Tibial artery (tissue), 4 donors: ENCODE measurements at regions not wholly inside any gene's neighbourhood (a gene's known extent, or its start where the extent isn't known, plus 50 kb on each side); places are given as distances from the start of the nearest gene placed in this dataset.

ENCODE experiments used
- DNase-seq, 2 donors: peaks; one replicate each; pipeline ENCODE4 v3.0.0-alpha.2; 2019
- H3K27ac ChIP-seq, 2 donors: fragments of 200-600 bp; sonication (generic) in 1 of 2; 1 replicate in 1 of 2; 2 replicates in 1 of 2; pipeline ENCODE4 v1.5.1; 2018 to 2019; ENCODE audit warnings: mild to moderate bottlenecking in 1 of 2
- H3K27me3 ChIP-seq, 2 donors: fragments of 200-600 bp; sonication (generic) in 1 of 2; one replicate each; pipeline versions ENCODE4 v1.5.1 to v1.6.0; 2016 to 2019
- H3K36me3 ChIP-seq, 3 donors: fragments of 200-600 bp; sonication (generic) in 2 of 3; one replicate each; pipeline ENCODE4 v1.5.1; 2016 to 2019; ENCODE audit warnings: mild to moderate bottlenecking in 2 of 3
- H3K4me1 ChIP-seq, 4 donors: fragments of 200-600 bp; sonication (generic) in 2 of 4; 1 replicate in 3 of 4; 2 replicates in 1 of 4; pipeline ENCODE4 v1.5.1; 2016 to 2019
- H3K4me3 ChIP-seq, 2 donors: fragments of 200-600 bp; sonication (generic) in 1 of 2; 1 replicate in 1 of 2; 2 replicates in 1 of 2; pipeline ENCODE4 v1.5.1; 2018 to 2019; ENCODE audit warnings: mild to moderate bottlenecking in 2 of 2
- H3K9me3 ChIP-seq, 3 donors: fragments of 200-600 bp; sonication (generic) in 1 of 3; one replicate each; pipeline ENCODE4 v1.5.1; 2016 to 2019
- intact Hi-C: fragments of 100-400 bp; cut with DNase I; formaldehyde crosslinking; loops from one replicate; pipeline ENCODE4 v1.15.0; 2023; ENCODE audit warnings: low total_unique reads
- TF ChIP-seq, protein P1 (sequence below), 2 experiments: fragments of 200-600 bp in 1 of 2; fragments of 450-650 bp in 1 of 2; IDR thresholded peaks; one replicate each; pipeline ENCODE4 v1.5.1; 2017 to 2019; ENCODE audit warnings: antibody characterized with exemption in 2 of 2, mild to moderate bottlenecking in 1 of 2, moderate library complexity in 1 of 2

- no peaks in the 10 kb centered on the region for H3K9me3 ChIP-seq
- no peak overlapping the region for H3K27ac ChIP-seq
- no peak for DNase-seq
- H3K4me3 ChIP-seq, result no peak overlapping the region
- TF ChIP-seq, protein P1, sequence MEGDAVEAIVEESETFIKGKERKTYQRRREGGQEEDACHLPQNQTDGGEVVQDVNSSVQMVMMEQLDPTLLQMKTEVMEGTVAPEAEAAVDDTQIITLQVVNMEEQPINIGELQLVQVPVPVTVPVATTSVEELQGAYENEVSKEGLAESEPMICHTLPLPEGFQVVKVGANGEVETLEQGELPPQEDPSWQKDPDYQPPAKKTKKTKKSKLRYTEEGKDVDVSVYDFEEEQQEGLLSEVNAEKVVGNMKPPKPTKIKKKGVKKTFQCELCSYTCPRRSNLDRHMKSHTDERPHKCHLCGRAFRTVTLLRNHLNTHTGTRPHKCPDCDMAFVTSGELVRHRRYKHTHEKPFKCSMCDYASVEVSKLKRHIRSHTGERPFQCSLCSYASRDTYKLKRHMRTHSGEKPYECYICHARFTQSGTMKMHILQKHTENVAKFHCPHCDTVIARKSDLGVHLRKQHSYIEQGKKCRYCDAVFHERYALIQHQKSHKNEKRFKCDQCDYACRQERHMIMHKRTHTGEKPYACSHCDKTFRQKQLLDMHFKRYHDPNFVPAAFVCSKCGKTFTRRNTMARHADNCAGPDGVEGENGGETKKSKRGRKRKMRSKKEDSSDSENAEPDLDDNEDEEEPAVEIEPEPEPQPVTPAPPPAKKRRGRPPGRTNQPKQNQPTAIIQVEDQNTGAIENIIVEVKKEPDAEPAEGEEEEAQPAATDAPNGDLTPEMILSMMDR (IDR thresholded peaks at IDR 0.05), result no peak
- H3K36me3 ChIP-seq, result no peaks in the 10 kb centered on the region
- H3K27me3 ChIP-seq, result no peaks in the 10 kb centered on the region
- intact Hi-C loops, result no loop called here
- no peaks in the 10 kb centered on the region for H3K4me1 ChIP-seq
Measured at GRCh38 chr3:135864060-135864459, 101.5 kb upstream of the PPP2R3A start.

- TF ChIP-seq, protein P1 (IDR thresholded peaks at IDR 0.05), result no peak
- Histone ChIP-seq H3K4me1 (no peaks in the 10 kb centered on the region), H3K36me3 (no peaks in the 10 kb centered on the region), H3K27me3 (no peaks in the 10 kb centered on the region), H3K27ac (no peak overlapping the region), H3K9me3 (no peaks in the 10 kb centered on the region), H3K4me3 (no peak overlapping the region)
- intact Hi-C loops, result no loop called here
- no peak for DNase-seq
Measured at GRCh38 chr3:135865085-135865484, 100.4 kb upstream of the PPP2R3A start.

GRCh38 chr3:135865553-135865952, 100.0 kb upstream of the PPP2R3A start:
- intact Hi-C loops, result no loop called here
- H3K4me3 ChIP-seq, result no peak overlapping the region
- H3K36me3 ChIP-seq, result no peaks in the 10 kb centered on the region
- TF ChIP-seq, protein P1 (IDR thresholded peaks at IDR 0.05), result no peak
- no peaks in the 10 kb centered on the region for H3K4me1 ChIP-seq
- no peaks in the 10 kb centered on the region for H3K9me3 ChIP-seq
- H3K27me3 ChIP-seq, result no peaks in the 10 kb centered on the region
- DNase-seq, result no peak
- no peak overlapping the region for H3K27ac ChIP-seq

DNA sequence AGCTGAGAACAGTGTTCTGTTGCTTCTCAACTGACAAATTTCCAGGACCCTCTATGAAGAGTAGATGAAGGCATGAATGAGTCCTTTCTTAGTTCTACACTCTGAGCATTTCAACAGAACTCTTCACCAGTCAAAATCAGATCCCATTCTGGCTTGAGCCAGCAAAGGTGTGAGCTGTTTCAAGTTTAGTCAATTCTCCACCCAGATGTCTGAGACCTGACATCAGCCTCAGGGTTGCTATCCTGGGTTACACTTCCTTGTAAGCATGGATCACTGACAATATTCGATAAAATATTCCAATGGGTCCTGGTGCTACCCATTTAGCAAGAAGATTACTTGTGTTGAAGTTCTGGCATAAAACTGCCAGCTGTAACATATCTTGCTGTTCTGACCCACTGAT, 97.6 kb upstream of the PPP2R3A start:
- H3K9me3 ChIP-seq, result no peaks in the 10 kb centered on the region
- H3K36me3 ChIP-seq, result no peaks in the 10 kb centered on the region
- TF ChIP-seq, protein P1 (IDR thresholded peaks at IDR 0.05), result no peak
- H3K27me3 ChIP-seq, result no peaks in the 10 kb centered on the region
- no peak for DNase-seq
- no peak overlapping the region for H3K4me3 ChIP-seq
- no peaks in the 10 kb centered on the region for H3K4me1 ChIP-seq
- no peak overlapping the region for H3K27ac ChIP-seq
- intact Hi-C loops, result no loop called here

DNA sequence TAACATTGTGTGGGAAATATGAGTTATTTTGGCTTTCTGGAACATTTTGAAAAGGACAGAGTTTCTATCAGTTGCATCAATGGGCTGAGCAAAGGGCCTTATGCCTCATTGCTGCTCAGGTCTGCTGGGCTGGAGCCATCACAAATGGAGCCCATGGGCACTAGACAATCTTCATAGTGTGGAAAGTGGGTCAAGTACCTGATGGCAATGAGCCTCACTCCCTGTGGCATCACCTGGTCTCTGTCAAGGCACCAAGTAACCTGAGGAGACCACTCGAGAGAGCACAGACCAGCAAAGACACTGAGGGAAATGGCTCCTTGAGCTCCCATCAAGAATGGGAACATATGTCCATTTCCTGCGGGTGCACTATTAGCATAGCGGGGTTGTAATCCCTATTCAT, 96.7 kb upstream of the PPP2R3A start:
- DNase-seq, result no peak
- no peaks in the 10 kb centered on the region for H3K27me3 ChIP-seq
- H3K4me1 ChIP-seq, result no peaks in the 10 kb centered on the region
- H3K9me3 ChIP-seq, result peaks cover 0 to 4% (median 1%) of the 10 kb centered on the region in 3 donors
- H3K4me3 ChIP-seq, result no peak overlapping the region
- TF ChIP-seq, protein P1 (IDR thresholded peaks at IDR 0.05), result no peak
- H3K27ac ChIP-seq, result no peak overlapping the region
- intact Hi-C loops, result no loop called here
- H3K36me3 ChIP-seq, result no peaks in the 10 kb centered on the region

DNA sequence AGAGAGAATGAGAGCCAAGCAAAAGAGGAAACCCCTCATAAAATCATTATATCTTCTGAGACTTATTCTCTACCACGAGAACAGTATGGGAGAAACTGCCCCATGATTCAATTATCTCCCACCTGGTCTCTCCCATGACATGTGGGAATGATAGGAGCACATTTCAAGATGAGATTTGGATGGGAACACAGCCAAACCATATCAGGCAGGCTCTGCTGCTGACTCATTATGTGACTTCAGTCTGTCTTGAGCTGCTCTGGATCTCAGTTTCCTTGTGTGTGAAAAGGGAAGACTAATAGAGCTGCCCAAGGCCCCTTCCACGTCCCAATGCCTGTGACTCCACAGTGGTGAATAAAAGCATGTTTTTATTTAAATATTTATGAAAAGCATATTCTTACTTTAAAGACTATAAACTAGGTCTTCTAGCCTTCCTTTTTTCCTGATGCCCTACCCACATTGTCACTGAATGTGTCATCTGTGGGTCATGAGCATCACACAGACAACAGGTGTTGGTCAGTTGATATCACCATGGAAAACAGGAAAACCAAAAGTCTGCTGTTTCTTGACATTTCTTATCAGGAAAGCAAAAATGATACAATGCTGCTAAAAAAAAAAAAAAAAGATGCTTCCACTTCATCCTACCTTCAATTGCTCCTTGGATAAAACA, 96.0 kb upstream of the PPP2R3A start:
- TF ChIP-seq, protein P1 (IDR thresholded peaks at IDR 0.05), result no peak
- no peak for DNase-seq
- Histone ChIP-seq H3K27ac (no peak overlapping the region), H3K36me3 (no peaks in the 10 kb centered on the region), H3K4me1 (no peaks in the 10 kb centered on the region), H3K27me3 (no peaks in the 10 kb centered on the region), H3K9me3 (peaks cover 0 to 6% (median 3%) of the 10 kb centered on the region in 3 donors), H3K4me3 (no peak overlapping the region)
- intact Hi-C loops, result no loop called here
